ENCODE measurements at regions not wholly inside any gene's neighbourhood (a gene's known extent, or its start where the extent isn't known, plus 50 kb on each side); places are given as distances from the start of the nearest gene placed in this dataset.

DNA sequence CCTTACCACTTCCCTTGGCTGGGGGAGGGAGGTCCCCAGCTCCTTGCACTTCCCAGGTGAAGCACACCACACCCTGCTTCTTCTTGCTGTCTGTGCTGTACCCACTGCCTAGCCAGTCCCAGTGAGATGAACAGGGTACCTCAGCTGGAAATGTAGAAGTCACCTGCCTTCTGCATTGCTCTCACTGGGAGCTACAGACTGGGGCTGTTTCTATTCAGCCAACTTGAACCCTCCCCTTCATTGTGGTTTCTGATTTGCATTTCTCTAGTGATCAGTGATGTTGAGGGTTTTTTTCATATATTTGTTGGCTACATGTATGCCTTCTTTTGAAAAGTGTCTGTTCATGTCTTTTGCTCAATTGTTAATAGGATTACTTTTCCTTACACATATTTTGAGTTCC, 222.8 kb downstream of the DDX3Y start:
- peaks cover 0 to 6% (median 0%) of the 10 kb centered on the region in 4 experiments; a peak in 2 of 7 replicates for H3K4me1 ChIP-seq (replicated peaks in 1 of 4; ENCODE audit: control insufficient read depth in 3 of 4, insufficient read depth in 4 of 4, low read length in 3 of 4)
- H3K23ac ChIP-seq (ENCODE audit: insufficient read length) = no peak overlapping the region
- H3K14ac ChIP-seq (ENCODE audit: insufficient read length) = no peak overlapping the region
- no peak overlapping the region for H2AK5ac ChIP-seq (ENCODE audit: low read depth, low read length)
- H2BK5ac ChIP-seq (ENCODE audit: low read depth, low read length) = no peak overlapping the region
- no peaks in the 10 kb centered on the region for H3K79me2 ChIP-seq (ENCODE audit: control insufficient read depth in 1 of 2, insufficient read depth in 2 of 2, low read length in 2 of 2)
- no peak overlapping the region for H2BK12ac ChIP-seq (ENCODE audit: low read depth, low read length)
- H4K91ac ChIP-seq (replicated peaks; ENCODE audit: insufficient read length, low read length) = no peak overlapping the region
- H2BK120ac ChIP-seq (replicated peaks; ENCODE audit: low read depth, low read length) = no peak overlapping the region
- no peak overlapping the region for H3K27ac ChIP-seq (ENCODE audit: low read depth, low read length)
- CTCF ChIA-PET (ENCODE audit: partially characterized antibody) = interaction anchor here (1.4 kb wide), 1 partner anchor 216 kb away, joined by 3 read pairs; no protein-coding TSS in a partner anchor
- no peak overlapping the region for H2BK20ac ChIP-seq (ENCODE audit: low read length)
- H3K36me3 ChIP-seq (ENCODE audit: control insufficient read depth in 2 of 4, insufficient read depth in 4 of 4, low read length in 3 of 4) = no peaks in the 10 kb centered on the region
- no peaks in the 10 kb centered on the region for H3K27me3 ChIP-seq (replicated peaks in 1 of 4; ENCODE audit: control insufficient read depth in 3 of 4, extremely low read depth in 1 of 4, insufficient read depth in 3 of 4, low read length in 3 of 4)
- no peak overlapping the region for H3K4ac ChIP-seq (replicated peaks; ENCODE audit: insufficient read length, low read depth, low read length)
- DNase-seq (ENCODE audit: low read depth in 1 of 2, low spot score in 2 of 2) = no peak
- no peak overlapping the region for H3K4me3 ChIP-seq (ENCODE audit: extremely low read depth in 1 of 4, insufficient read depth in 2 of 4, low read depth in 3 of 4, low read length in 4 of 4)
- H4K5ac ChIP-seq (ENCODE audit: insufficient read length, low read depth, low read length) = no peak overlapping the region
- no peaks in the 10 kb centered on the region for H4K20me1 ChIP-seq (replicated peaks in 1 of 2; ENCODE audit: control insufficient read depth in 1 of 2, insufficient read depth in 2 of 2, low read length in 2 of 2)
- POLR2A ChIA-PET (ENCODE audit: partially characterized antibody) = interaction anchor here (0.7 kb wide), 1 partner anchor 472 kb away, joined by 4 read pairs; no protein-coding TSS in a partner anchor
- TF ChIP-seq TBP (IDR thresholded peaks at IDR 0.05; ENCODE audit: low read depth, low read length) (no peak), JUN (IDR thresholded peaks at IDR 0.05; ENCODE audit: low read depth, low read length) (no peak), KDM1A (IDR thresholded peaks at IDR 0.05; ENCODE audit: borderline replicate concordance, low read length) (no peak), KDM4A (IDR thresholded peaks at IDR 0.05; ENCODE audit: low read depth, low read length, severe bottlenecking) (no peak)
- no peaks in the 10 kb centered on the region for H3K79me1 ChIP-seq (ENCODE audit: low read depth, low read length)
- no peak for FAIRE-seq
- H2AFZ ChIP-seq (ENCODE audit: low read length) = no peak overlapping the region
- H3K23me2 ChIP-seq (ENCODE audit: low read depth, low read length) = no peaks in the 10 kb centered on the region
- H3K4me2 ChIP-seq (ENCODE audit: insufficient read depth in 1 of 2, low read depth in 2 of 2, low read length in 2 of 2) = no peak overlapping the region
- no peaks in the 10 kb centered on the region for H3K9me3 ChIP-seq (ENCODE audit: insufficient read depth in 2 of 2, low read depth in 1 of 2, low read length in 1 of 2)
- no peak overlapping the region for H4K8ac ChIP-seq (ENCODE audit: extremely low read depth, insufficient read depth, low read length)
- H3K18ac ChIP-seq (ENCODE audit: extremely low read depth, low read length) = no peak overlapping the region
- no peak overlapping the region for H2BK15ac ChIP-seq (ENCODE audit: low read length)
- H3K56ac ChIP-seq (replicated peaks; ENCODE audit: insufficient read length, low read depth, low read length) = no peak overlapping the region
- no peak overlapping the region for H3K9ac ChIP-seq (replicated peaks in 1 of 4; ENCODE audit: extremely low read depth in 1 of 4, low read depth in 3 of 4, low read length in 3 of 4)
